PC-3 (cell line): ENCODE measurements at regions not wholly inside any gene's neighbourhood (a gene's known extent, or its start where the extent isn't known, plus 50 kb on each side); places are given as distances from the start of the nearest gene placed in this dataset.

ENCODE experiments used
- ATAC-seq: fragments of 200-7000 bp; cut with Tn5 transposase; 2 replicates; pipeline ENCODE4 v1.9.1; 2020; ENCODE audit warnings: mild to moderate bottlenecking, moderate library complexity
- BruUV-seq: library from RNA; stranded (reverse); fragments of 400-500 nt; replicated peaks from 2 replicates; lab custom pipeline; 2021; lab: Mats Ljungman, UMichigan
- CTCF ChIA-PET: fragments of 300-600 bp; sonication (Branson Sonifier 250); formaldehyde crosslinking; loops from one replicate; lab custom pipeline; 2022; ENCODE audit warnings: antibody characterized with exemption; lab: Charles Lee
- POLR2A ChIA-PET: fragments of 300-600 bp; sonication (Branson Sonifier 250); formaldehyde crosslinking; loops from one replicate; lab custom pipeline; 2022; ENCODE audit warnings: antibody characterized with exemption; ENCODE audit not compliant: unreplicated experiment; lab: Charles Lee
- DNase-seq: peaks from one replicate; pipeline ENCODE4 v3.0.0-alpha.2; 2015
- H2AFZ ChIP-seq: fragments of 300-600 bp; sonication (generic); 2 replicates; pipeline ENCODE4 v1.6.0; 2016; ENCODE audit warnings: antibody characterized with exemption, low read length
- H3F3A ChIP-seq: fragments of 300-600 bp; sonication (generic); one replicate; pipeline ENCODE4 v1.6.0; 2017; ENCODE audit warnings: antibody characterized with exemption, low read length, control low read depth, mild to moderate bottlenecking; ENCODE audit not compliant: unreplicated experiment
- H3K27ac ChIP-seq: fragments of 300-600 bp; sonication (generic); 2 replicates; pipeline ENCODE4 v1.5.1; 2016; ENCODE audit warnings: mild to moderate bottlenecking, low read length
- H3K27me3 ChIP-seq: fragments of 300-600 bp; sonication (generic); 2 replicates; pipeline ENCODE4 v1.6.1; 2016; ENCODE audit warnings: low read length, mixed read lengths
- H3K36me3 ChIP-seq: fragments of 300-600 bp; sonication (generic); 2 replicates; pipeline ENCODE4 v1.6.1; 2016; ENCODE audit warnings: low read depth, mixed run types, low read length, mixed read lengths
- H3K4me1 ChIP-seq: fragments of 300-600 bp; sonication (generic); 2 replicates; pipeline ENCODE4 v1.5.1; 2016; ENCODE audit warnings: low read length; ENCODE audit not compliant: insufficient read depth
- H3K4me2 ChIP-seq: fragments of 300-600 bp; sonication (generic); 2 replicates; pipeline ENCODE4 v1.6.0; 2016; ENCODE audit warnings: low read length
- H3K4me3 ChIP-seq: fragments of 300-600 bp; sonication (generic); 2 replicates; pipeline ENCODE4 v1.5.1; 2016; ENCODE audit warnings: mild to moderate bottlenecking, low read length, mixed read lengths
- H3K79me2 ChIP-seq: fragments of 300-600 bp; sonication (generic); 2 replicates; pipeline ENCODE4 v1.6.1; 2017; ENCODE audit warnings: low read length, mixed read lengths
- H3K9ac ChIP-seq: fragments of 300-600 bp; sonication (generic); 2 replicates; pipeline ENCODE4 v1.6.0; 2016; ENCODE audit warnings: mild to moderate bottlenecking, low read length
- H3K9me2 ChIP-seq: fragments of 300-600 bp; sonication (generic); replicated peaks from 2 replicates; pipeline ENCODE4 v1.6.1; 2016; ENCODE audit warnings: mixed run types, low read length, mixed read lengths
- H3K9me3 ChIP-seq: fragments of 300-600 bp; sonication (generic); 2 replicates; pipeline ENCODE4 v1.6.1; 2016; ENCODE audit warnings: low read length, mixed read lengths
- H4K20me1 ChIP-seq: fragments of 300-600 bp; sonication (generic); 2 replicates; pipeline ENCODE4 v1.6.1; 2016; ENCODE audit warnings: low read length, mixed read lengths
- CTCF ChIP-seq: fragments of 300-600 bp; sonication (generic); conservative IDR thresholded peaks from 2 replicates; pipeline ENCODE4 v1.5.1; 2017; ENCODE audit warnings: antibody characterized with exemption, low read depth, mild to moderate bottlenecking, low read length
- EZH2 ChIP-seq: fragments of 300-600 bp; sonication (generic); IDR thresholded peaks from one replicate; pipeline ENCODE4 v1.6.1; 2017; ENCODE audit warnings: antibody characterized with exemption, mild to moderate bottlenecking, low read length; ENCODE audit not compliant: unreplicated experiment
- EZH2phosphoT487 ChIP-seq: fragments of 300-600 bp; sonication (generic); IDR thresholded peaks from 2 replicates; pipeline ENCODE4 v1.6.1; 2018; ENCODE audit warnings: mild to moderate bottlenecking, antibody characterized with exemption, low read length, borderline replicate concordance
- intact Hi-C: fragments of 100-400 bp; cut with micrococcal nuclease; formaldehyde crosslinking; loops from 2 replicates; pipeline ENCODE4 v1.9.0; 2023

GRCh38 chr15:34693053-34693744 is 61.6 kb downstream of the GJD2 start:
- no peaks in the 10 kb centered on the region for H3K27me3 ChIP-seq

DNA sequence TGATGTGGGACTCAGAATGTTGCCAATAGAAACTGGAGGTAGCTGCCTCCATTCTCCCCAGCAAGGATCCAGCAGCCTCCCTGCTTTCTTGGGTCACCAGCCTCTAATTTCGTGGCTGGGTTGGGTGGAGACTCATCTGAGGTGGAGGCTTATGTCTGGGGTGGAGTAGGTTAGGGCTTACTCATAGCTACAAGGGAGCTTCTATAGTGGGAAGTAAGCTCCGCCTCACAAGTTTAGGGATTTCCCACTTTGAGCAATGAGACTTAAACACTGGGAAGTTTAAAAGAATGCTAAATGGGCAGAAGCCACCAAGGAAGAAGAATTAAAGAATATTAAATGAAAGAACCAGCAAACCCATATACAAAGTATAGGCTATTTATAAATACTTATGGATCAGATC is 63.8 kb downstream of the GJD2 start:
- CTCF ChIA-PET = interaction anchor here (0.6 kb wide), 1 partner anchor 106 kb away, joined by 3 read pairs; no protein-coding TSS in a partner anchor
- intact Hi-C loops = no loop called here

More at GRCh38 chr15:34693053-34693744, 61.6 kb downstream of the GJD2 start:
- Histone ChIP-seq H3K9ac (no peak overlapping the region), H3K36me3 (no peaks in the 10 kb centered on the region), H3K79me2 (no peaks in the 10 kb centered on the region), H3K9me3 (no peaks in the 10 kb centered on the region), H3K4me3 (no peak overlapping the region), H3K9me2 (no peaks in the 10 kb centered on the region), H3K4me1 (0 out of 2 replicates have a peak, but pooled peaks cover 6% of the 10 kb centered on the region), H3F3A (no peaks in the 10 kb centered on the region), H4K20me1 (no peaks in the 10 kb centered on the region), H3K4me2 (no peak overlapping the region), H3K27ac (no peak overlapping the region), H2AFZ (no peak overlapping the region)
- no peak for TF ChIP-seq EZH2
- no peak for TF ChIP-seq EZH2phosphoT487
- TF ChIP-seq CTCF = no peak
- ATAC-seq = no peak
- intact Hi-C loops = no loop called here
- BruUV-seq = no TSS peak
- POLR2A ChIA-PET = no interaction called here
- peak; percentile 18 for DNase-seq
- CTCF ChIA-PET = no interaction called here

More for the DNA sequence above, 63.8 kb downstream of the GJD2 start:
- Histone ChIP-seq H3K9me3 (no peaks in the 10 kb centered on the region), H3K36me3 (no peaks in the 10 kb centered on the region), H2AFZ (no peak overlapping the region), H3K27ac (no peak overlapping the region), H3K4me1 (0 out of 2 replicates have a peak, but pooled peaks cover 6% of the 10 kb centered on the region), H3K4me2 (no peak overlapping the region), H3K9me2 (no peaks in the 10 kb centered on the region), H3K27me3 (no peaks in the 10 kb centered on the region), H4K20me1 (no peaks in the 10 kb centered on the region), H3K9ac (no peak overlapping the region), H3K79me2 (no peaks in the 10 kb centered on the region), H3F3A (no peaks in the 10 kb centered on the region), H3K4me3 (no peak overlapping the region)
- TF ChIP-seq CTCF (no peak), EZH2phosphoT487 (no peak), EZH2 (no peak)
- DNase-seq (peak; percentile 8), ATAC-seq (no peak)
- no TSS peak for BruUV-seq
- POLR2A ChIA-PET = no interaction called here
